ENCODE measurements at regions not wholly inside any gene's neighbourhood (a gene's known extent, or its start where the extent isn't known, plus 50 kb on each side); places are given as distances from the start of the nearest gene placed in this dataset.

DNA sequence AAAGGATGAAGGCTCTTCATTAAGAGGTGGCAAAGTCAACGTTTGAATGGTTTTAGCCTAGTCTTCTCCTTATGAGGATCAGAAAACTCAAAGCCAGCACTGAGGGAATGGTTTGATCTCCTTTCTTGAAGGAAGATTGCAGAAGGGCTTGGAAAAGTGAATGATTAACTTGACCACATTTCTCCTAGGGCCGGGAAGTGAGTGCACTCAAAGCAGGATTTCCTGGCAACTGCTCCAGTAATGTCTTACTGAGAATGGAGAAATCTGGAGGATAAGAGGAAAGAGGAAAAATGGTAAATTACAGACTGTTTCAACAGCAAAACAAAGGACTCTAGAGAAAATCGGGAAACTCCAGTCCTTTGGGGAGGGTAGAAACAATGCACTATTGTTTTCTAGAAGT, 189.0 kb upstream of the FOXA2 start:
- TF ChIP-seq, protein P1, sequence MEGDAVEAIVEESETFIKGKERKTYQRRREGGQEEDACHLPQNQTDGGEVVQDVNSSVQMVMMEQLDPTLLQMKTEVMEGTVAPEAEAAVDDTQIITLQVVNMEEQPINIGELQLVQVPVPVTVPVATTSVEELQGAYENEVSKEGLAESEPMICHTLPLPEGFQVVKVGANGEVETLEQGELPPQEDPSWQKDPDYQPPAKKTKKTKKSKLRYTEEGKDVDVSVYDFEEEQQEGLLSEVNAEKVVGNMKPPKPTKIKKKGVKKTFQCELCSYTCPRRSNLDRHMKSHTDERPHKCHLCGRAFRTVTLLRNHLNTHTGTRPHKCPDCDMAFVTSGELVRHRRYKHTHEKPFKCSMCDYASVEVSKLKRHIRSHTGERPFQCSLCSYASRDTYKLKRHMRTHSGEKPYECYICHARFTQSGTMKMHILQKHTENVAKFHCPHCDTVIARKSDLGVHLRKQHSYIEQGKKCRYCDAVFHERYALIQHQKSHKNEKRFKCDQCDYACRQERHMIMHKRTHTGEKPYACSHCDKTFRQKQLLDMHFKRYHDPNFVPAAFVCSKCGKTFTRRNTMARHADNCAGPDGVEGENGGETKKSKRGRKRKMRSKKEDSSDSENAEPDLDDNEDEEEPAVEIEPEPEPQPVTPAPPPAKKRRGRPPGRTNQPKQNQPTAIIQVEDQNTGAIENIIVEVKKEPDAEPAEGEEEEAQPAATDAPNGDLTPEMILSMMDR (IDR thresholded peaks at IDR 0.05; ENCODE audit: extremely low read depth in 1 of 2, insufficient read depth in 1 of 2, low read depth in 1 of 2, low read length in 2 of 2) = no peak
- TF ChIP-seq, protein P2, sequence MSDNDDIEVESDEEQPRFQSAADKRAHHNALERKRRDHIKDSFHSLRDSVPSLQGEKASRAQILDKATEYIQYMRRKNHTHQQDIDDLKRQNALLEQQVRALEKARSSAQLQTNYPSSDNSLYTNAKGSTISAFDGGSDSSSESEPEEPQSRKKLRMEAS (IDR thresholded peaks at IDR 0.05; ENCODE audit: insufficient read depth, insufficient read length) = no peak
- TF ChIP-seq MYC (IDR thresholded peaks at IDR 0.05; ENCODE audit: low read depth, low read length) = no peak
- no peak for TF ChIP-seq GATA2 (IDR thresholded peaks at IDR 0.05; ENCODE audit: insufficient read depth, insufficient read length, low read depth, low read length)
- TF ChIP-seq POLR2AphosphoS5 (IDR thresholded peaks at IDR 0.05; ENCODE audit: insufficient read depth, low read depth, low read length) = no peak
- no peak for TF ChIP-seq JUN (IDR thresholded peaks at IDR 0.05; ENCODE audit: borderline replicate concordance, insufficient read depth, insufficient read length, low read depth)
- no peak for TF ChIP-seq EZH2 (IDR thresholded peaks at IDR 0.05; ENCODE audit: borderline replicate concordance, low read depth, low read length, severe bottlenecking)
- TF ChIP-seq FOS (IDR thresholded peaks at IDR 0.05; ENCODE audit: borderline replicate concordance, insufficient read depth, low read length) = no peak
- TF ChIP-seq POLR2A (IDR thresholded peaks at IDR 0.05; ENCODE audit: low read depth, low read length) = no peak
- ChIA-PET CTCF (no interaction called here), POLR2A (no interaction called here)
- DNase-seq (ENCODE audit: low read depth, low spot score) (peak; percentile 10), FAIRE-seq (no peak)
- H3K79me2 ChIP-seq (ENCODE audit: control insufficient read depth, insufficient read depth, low read length) = no peaks in the 10 kb centered on the region
- H3K9me3 ChIP-seq (replicated peaks; ENCODE audit: control insufficient read depth, insufficient read depth, low read length) = no peaks in the 10 kb centered on the region
- intact Hi-C loops (cut with micrococcal nuclease) (no loop called here), dilution Hi-C loops (cut with MboI; ENCODE audit: extremely low pct_ligation_motif_present, low sequenced_read_pairs) (no loop called here)
- no peak overlapping the region for H3K4me3 ChIP-seq (replicated peaks in 1 of 3; ENCODE audit: insufficient read depth in 1 of 3, low read depth in 1 of 3, low read length in 3 of 3)
- BruUV-seq (replicated peaks) = no TSS peak
- H4K20me1 ChIP-seq (replicated peaks; ENCODE audit: control insufficient read depth, extremely low read depth, insufficient read depth, low read length) = no peaks in the 10 kb centered on the region
- H3K27me3 ChIP-seq (ENCODE audit: control insufficient read depth in 2 of 2, insufficient read depth in 2 of 2, low read length in 2 of 2) = no peaks in the 10 kb centered on the region
- no peak overlapping the region for H3K9ac ChIP-seq (replicated peaks; ENCODE audit: extremely low read depth, insufficient read depth, low read length)
- peaks cover 5% of the 10 kb centered on the region for H3K4me1 ChIP-seq (ENCODE audit: control insufficient read depth, extremely low read depth, insufficient read depth, low read length)
- H3K4me2 ChIP-seq (ENCODE audit: insufficient read depth, low read length) = no peak overlapping the region
- no peaks in the 10 kb centered on the region for H3K36me3 ChIP-seq (ENCODE audit: control insufficient read depth in 2 of 2, extremely low read depth in 1 of 2, insufficient read depth in 2 of 2, low read length in 2 of 2)
- no peak overlapping the region for H2AFZ ChIP-seq (ENCODE audit: low read depth, low read length)
- no peaks in the 10 kb centered on the region for H3K9me1 ChIP-seq (replicated peaks; ENCODE audit: control insufficient read depth, extremely low read depth, insufficient read depth, low read length)
- H3K27ac ChIP-seq (ENCODE audit: insufficient read depth, low read depth, low read length) = no peak overlapping the region

Measured in endothelial cell of umbilical vein (primary cell).